HL-60 (cell line): ENCODE measurements at regions not wholly inside any gene's neighbourhood (a gene's known extent, or its start where the extent isn't known, plus 50 kb on each side); places are given as distances from the start of the nearest gene placed in this dataset.

Source experiments
- DNase-seq, 2 experiments: peaks; one replicate each; pipeline ENCODE4 v3.0.0-alpha.2; 2010 to 2020; ENCODE audit warnings: low read depth in 1 of 2, low spot score in 1 of 2
- H3K27ac ChIP-seq: fragments of 250-450 bp; sonication (Bioruptor Pico); replicated peaks from 2 replicates; pipeline ENCODE4 v1.5.1; 2020; ENCODE audit warnings: mild to moderate bottlenecking, moderate library complexity
- H3K27me3 ChIP-seq: fragments of 250-450 bp; sonication (Bioruptor Pico); 2 replicates; pipeline ENCODE4 v1.5.1; 2021; ENCODE audit warnings: mild to moderate bottlenecking, moderate library complexity; ENCODE audit not compliant: insufficient read depth, poor library complexity, severe bottlenecking
- H3K4me3 ChIP-seq: replicated peaks from 2 replicates; pipeline ENCODE4 v1.5.1; 2011; ENCODE audit warnings: mild to moderate bottlenecking, control low read depth, low read length; ENCODE audit not compliant: insufficient read depth
- CTCF ChIP-seq: IDR thresholded peaks from one replicate; pipeline ENCODE4 v1.5.1; 2011; ENCODE audit warnings: low read length, control low read depth, inconsistent platforms; ENCODE audit not compliant: insufficient read depth
- GABPA ChIP-seq: IDR thresholded peaks from 2 replicates; pipeline ENCODE4 v1.6.1; 2012; ENCODE audit warnings: low read depth
- POLR2AphosphoS5 ChIP-seq: IDR thresholded peaks from 2 replicates; pipeline ENCODE4 v1.6.1; 2012; ENCODE audit warnings: low read depth
- REST ChIP-seq: IDR thresholded peaks from 2 replicates; pipeline ENCODE4 v1.6.1; 2012; ENCODE audit warnings: low read depth; ENCODE audit not compliant: insufficient replicate concordance
- SPI1 ChIP-seq: IDR thresholded peaks from 2 replicates; pipeline ENCODE4 v1.6.1; 2012; ENCODE audit warnings: low read depth, mild to moderate bottlenecking, borderline replicate concordance

- Histone ChIP-seq H3K27ac (no peak overlapping the region), H3K4me3 (no peak overlapping the region), H3K27me3 (no peaks in the 10 kb centered on the region)
- DNase-seq: no peak
- TF ChIP-seq POLR2AphosphoS5 (no peak), SPI1 (no peak), REST (no peak), GABPA (no peak), CTCF (no peak)
Observed at GRCh38 chr1:212228591-212229119, 56.6 kb upstream of the PPP2R5A start.

- H3K27me3 ChIP-seq: no peaks in the 10 kb centered on the region
- no peak overlapping the region for H3K4me3 ChIP-seq
- TF ChIP-seq SPI1 (no peak), GABPA (no peak), POLR2AphosphoS5 (no peak), REST (no peak), CTCF (no peak)
- H3K27ac ChIP-seq: no peak overlapping the region
- DNase-seq: no peak
Observed at GRCh38 chr1:212229654-212230053, 55.6 kb upstream of the PPP2R5A start.

GRCh38 chr1:212230329-212230728 is 54.9 kb upstream of the PPP2R5A start:
- no peak overlapping the region for H3K27ac ChIP-seq
- no peaks in the 10 kb centered on the region for H3K27me3 ChIP-seq
- DNase-seq: no peak
- TF ChIP-seq GABPA (no peak), CTCF (no peak)
- no peak overlapping the region for H3K4me3 ChIP-seq

GRCh38 chr1:212231372-212231771 is 53.8 kb upstream of the PPP2R5A start:
- no peak overlapping the region for H3K4me3 ChIP-seq
- DNase-seq: no peak
- H3K27me3 ChIP-seq: no peaks in the 10 kb centered on the region
- no peak overlapping the region for H3K27ac ChIP-seq
- TF ChIP-seq SPI1 (no peak), GABPA (no peak), CTCF (no peak), POLR2AphosphoS5 (no peak)
